ENCODE measurements at regions not wholly inside any gene's neighbourhood (a gene's known extent, or its start where the extent isn't known, plus 50 kb on each side); places are given as distances from the start of the nearest gene placed in this dataset.

DNA sequence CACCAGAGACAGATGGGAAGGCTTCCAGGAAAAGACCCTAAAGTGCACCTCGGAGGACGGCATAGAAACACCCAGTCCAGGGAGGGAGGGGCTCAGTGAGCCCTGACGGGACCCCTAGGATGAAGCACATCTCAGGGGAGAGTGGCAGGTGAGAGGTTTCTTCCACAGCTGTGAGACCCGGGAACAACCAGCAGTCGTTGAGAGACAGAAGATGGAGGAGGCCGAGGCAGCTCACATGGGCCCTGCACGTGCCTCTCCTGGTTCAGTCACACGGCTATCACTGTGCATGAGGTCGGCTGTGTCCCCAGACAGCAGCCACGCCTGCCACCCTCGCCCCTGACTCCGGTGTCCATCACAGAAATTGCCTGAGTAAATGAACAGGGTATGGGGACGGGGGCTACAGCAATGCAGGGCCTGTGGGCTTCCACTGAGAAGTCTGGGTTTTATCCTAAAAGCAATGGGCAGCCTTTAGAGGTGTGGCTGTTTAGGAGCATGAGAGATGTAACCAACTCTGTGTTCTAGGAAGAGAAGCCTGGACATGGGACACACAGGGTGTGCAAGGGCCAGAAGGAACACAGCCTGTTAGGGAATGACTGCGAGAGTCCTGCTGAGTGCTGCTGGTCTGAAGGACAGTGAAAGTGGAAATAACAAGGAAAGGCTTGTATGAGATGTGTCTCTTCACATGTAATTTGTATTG, 102.0 kb downstream of the TMEM18 start:
- DNase-seq: no peak

DNA sequence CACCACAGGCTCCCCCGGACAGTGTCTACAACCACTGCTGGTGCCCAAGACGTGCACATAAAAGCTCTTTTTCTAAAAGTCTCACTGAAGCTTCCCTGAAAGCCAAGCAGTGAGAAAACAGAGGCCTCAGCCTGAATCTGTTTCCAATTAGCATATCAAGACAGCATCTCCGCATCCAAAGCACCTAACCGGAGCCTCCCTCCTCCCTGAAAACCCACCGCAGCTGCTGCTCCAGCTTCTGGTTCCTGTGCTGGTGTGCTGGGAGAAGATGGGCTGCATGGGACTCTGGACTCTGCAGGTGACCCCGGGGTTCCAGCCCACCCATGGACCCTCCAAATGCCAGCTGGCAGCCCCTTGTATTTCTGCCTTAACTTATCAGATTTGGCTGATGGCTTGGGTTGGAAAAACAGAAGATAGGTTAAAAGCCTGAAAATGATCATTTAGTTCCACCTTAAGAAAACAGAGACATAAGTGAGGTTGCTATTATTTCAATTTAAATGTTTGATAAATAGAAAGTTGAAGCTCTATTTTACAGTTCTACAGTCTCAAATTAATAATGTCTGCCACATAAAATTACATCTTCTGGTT, 103.3 kb downstream of the TMEM18 start:
- DNase-seq: no peak

DNA sequence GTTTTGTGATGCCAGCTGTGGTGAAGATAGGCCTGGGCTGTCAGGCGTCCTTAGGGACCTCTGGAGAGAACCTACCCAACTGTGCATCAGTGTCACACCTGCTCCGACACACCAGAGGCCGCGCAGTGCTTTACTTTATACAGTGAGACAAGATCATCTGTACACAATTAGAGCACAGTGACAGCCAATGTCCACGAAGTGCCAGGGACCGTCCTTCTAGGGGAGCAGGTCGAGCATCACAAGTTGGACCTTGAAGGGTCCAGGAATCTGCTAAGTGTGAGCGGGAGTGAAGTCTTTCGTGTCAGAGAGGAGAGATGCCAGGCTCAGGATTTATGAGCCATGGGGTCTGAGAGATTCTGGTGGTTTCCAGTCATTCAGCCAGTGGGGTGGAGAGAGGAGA, 104.2 kb downstream of the TMEM18 start:
- no peak for DNase-seq

DNA sequence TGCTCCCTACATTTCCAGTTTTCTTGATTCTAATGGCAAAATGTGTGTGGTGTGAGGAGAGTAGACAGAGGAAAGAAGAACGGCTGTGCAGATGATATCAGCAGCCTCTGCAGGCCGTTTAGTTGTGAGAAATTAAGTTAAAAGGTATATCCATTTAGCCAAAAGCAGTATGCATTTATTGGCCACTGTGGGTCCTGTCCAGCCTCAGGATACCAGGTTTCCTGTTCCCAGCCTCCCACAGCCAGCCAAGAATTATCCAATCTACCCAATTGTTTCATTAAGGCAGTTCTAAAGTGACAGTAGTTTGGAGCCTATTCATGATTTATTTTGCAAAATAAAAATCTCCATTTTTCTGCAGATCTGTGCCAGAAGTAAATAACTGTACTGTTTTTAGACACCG, 107.5 kb downstream of the TMEM18 start:
- DNase-seq: no peak

DNA sequence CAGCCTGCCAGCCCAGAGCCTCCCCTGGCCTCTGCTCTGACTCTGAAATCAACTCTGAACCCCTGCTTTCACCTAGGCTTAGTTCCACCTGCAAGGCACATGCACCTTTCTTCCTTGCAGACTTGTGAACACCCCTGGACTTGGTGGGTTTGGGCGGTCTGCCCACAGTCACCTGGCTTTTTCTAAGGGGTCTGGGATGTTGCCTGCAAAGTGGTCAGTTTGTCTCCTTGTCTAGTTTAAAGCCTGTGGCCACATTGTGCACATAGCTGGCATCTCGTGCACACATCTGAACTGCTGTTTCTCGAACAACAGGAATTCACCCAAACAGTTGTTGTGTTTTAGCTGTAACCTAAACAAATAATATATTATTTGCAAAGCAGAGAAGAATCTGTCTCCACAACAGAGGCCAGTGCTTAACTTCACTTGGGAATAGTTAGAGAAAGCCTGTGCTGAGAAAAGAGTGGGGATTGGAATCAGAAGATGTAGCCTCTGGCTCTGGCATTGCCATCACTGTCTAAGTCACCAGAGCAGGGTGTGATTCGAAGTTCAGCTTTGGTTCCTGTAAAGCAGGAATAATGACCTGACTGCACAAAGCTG, 108.5 kb downstream of the TMEM18 start:
- DNase-seq: no peak

DNA sequence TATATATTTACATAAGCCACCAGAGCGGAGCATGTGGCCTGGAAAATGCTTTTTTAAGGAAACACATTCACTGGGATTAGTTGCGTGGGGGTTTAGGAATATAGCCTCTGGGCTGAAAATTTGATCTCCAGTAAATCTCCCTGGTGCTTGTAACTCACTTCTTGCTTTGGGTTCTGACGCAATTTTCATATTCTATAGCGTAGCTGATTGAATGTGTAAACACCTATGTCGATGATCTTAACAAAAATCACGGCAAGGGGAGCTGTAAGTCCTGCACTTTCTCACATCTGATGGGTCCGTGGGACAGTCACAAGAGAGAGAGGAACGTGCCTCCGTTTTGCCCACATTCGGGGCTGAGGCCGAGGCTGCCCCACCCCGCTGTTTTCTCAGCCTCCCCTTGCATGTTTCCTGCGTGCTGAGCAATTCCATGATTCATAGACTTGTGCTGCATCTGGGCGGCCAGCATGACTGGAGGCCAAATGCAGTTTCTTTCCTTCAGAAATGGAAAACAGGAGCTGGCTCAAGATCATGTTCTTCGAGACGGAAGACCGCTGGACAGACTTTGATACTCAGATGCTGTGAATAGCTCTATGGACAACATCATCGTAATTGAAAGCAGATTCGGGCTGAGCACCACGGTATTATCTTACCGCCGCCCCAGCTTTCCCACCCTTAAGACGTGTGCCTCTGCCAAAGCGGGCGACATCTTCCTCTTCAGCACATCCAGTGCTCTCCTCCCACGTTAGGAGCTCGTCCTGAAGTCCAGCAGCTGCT, 109.2 kb downstream of the TMEM18 start:
- no peak for DNase-seq

DNA sequence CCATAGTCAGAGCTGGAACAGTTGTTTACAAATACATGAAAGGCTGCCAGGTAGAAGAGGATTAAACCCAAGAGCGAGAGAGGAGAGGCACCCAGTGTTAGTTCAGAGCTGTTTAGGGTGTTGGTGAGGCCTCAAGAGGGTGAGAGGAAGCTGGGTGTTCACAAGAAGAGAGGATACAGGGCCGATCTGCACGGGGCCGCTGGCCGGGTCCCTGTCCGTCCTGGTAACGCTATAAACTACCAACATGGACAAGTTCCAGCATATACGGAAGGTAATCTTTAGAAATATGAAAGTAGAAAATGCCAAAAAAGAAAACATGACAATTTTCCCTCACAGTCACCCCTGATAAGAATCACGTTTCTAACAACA, 109.7 kb downstream of the TMEM18 start:
- DNase-seq: no peak

DNA sequence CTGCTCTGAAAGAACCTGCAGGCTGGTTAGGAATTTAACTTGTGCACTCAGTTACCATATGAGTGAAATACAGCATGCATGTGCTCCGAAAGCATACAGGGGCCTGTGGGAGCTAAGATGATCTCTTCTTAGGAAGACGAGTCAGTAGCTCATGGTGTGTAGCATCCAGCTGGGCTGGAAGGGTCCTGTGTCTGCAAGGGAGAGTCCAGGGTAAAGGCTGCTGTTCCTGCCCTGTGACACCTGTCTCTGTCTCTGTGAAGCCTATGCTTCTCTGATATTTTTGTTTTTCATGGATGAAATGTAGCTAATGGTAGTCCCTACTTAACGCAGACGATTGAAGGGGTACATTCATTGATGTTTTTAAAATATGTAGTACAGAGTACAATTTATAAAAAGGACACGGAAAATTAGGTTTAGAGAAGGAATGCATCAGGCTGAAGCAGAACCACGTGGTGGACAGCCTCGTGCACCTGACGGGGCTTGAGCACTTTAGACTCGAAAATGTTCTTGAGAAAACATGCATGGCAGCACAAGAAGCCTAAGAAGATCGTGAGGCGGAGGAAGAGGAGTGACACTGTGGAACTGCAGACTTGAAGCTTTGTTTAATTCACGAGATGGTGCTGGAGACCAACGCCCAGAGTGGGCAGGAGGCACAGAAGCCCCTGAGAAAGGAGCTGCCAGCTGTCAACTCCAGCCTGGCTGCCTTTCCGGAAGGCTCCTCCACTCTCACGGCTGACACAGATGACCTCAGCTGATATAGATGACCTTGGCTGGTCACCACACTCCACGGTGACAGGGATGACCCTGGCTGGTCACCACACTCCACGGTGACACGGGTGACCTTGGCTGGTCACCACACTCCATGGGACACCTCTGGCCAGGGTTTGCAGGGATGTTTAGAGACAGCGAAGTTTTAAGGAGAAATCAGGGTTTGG, 110.6 kb downstream of the TMEM18 start:
- no peak for DNase-seq

DNA sequence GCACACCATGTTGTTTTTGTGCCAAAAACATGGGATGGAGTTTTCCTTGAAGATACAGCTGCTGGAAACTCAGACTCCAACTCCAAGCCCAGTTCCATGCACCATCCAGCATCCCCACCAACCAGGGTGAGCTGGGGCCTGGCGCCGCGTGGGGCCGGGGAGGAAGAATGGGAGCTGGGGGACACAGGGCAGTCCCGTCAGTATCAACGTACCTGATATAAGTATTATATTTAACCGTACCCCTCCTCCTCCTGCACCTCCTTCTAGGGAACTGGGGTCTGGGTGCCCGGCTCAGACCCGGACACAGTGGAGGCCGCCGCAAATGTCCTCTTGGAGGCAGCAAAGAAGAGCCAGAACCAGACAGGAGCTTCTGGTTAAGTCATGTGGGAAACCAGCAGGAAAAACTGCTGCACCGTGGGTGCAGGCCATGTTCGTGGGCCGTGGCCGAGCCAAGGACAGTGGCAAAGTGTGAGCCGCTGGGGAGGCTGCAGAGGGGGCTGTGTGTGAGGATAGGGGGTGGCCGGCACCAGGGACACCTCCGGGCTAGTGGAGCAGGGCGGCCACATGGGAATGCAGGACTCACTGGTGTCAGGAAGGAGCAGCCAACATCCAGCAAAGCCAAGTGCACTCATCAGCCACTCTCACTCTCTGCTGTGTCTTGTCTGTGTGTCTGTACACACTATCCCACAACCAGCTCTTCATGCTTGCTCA, 112.6 kb downstream of the TMEM18 start:
- DNase-seq: no peak

DNA sequence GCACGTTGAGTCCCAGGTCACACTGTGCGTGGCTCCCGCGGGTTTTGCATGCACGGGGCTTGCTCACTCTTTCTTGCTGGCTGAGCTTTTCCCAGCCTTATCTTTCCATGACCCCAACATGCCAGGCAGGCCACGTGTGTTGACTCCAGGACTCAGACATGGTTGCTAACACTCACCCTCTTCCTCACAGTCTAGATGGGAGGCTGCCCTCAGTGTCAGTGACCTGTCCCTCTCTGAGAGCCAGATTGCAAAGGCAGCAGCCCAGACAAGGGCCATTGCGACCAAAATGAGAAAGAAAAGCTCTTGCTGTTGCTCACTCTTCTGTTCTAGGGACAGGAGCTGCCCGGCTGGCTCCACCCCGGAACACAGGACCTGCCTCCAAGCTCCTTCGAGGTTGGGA, 113.7 kb downstream of the TMEM18 start:
- no peak for DNase-seq

DNA sequence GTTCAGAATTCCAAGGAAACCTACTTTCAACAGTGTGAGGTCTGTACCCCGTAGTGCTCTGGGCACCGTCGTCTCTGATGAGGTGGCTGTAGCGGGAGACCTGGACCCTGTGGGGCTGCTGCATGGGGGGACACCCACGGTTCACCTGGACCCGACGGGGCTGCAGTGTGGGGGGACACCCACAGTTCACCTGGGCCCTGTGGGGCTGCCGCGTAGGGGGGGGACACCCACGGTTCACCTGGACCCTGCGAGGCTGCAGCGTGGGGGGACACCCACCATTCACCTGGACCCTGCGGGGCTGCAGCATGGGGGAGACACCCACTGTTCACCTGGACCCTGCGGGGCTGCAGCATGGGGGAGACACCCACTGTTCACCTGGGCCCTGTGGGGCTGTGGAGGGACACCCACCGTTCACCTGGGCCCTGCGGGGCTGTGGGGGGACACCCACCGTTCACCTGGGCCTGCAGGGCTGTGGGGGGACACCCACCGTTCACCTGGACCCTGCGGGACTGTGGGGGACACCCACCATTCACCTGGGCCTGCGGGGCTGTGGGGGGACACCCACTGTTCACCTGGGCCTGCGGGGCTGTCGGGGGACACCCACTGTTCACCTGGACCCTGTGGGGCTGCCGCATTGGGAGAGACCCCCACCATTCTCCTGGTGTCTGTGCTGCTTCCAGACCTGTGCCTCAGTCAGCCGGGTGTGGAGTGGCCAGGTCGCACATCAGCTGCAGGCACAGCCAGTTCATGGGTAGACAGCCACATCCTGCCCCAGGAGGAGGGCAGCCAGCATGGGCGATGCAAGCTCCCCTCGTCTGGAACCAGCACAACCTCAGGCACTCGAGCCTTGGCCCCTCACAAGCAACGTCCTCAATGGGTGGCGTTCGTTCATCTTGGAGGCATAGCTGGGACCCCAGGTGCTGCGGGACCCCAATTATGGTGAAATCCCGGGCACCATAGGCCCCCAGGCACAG, 114.5 kb downstream of the TMEM18 start:
- DNase-seq: no peak

DNA sequence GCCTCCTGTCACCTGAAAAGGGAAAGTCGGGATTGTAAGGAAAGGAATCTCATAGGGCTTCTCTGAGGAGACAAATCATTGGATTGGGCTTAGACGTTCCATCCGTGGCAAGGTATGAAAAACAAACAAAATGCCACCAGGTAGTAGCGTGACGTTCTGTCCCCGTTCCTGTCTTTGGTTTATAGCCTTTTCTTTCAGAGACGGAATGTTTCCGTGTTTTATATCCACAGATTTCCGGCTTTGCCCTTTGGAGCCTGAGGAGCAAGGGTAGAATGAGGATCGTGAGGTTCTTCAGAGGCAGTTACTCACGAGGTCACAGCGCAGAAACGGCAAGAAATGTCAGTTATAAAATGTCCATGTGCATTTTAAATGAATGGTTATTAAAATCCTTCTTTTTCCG, 118.3 kb downstream of the TMEM18 start:
- no peak for DNase-seq

DNA sequence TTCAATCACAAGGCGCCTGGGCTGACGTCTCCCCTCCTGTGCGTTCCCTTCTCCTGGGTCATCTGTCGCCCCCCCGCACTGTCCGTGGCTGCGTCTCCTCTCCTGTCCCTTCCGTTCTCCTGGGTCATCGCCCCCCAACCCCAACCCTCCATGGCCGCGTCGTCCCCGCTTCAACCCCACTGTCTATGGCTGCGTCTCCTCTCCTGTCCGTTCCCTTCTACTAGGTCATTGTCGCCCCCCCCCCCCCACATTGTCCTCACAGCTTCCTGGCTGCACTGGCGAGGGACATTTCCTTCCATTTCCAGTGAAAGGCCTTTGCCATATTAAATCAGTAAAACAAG, 118.9 kb downstream of the TMEM18 start:
- no peak for DNase-seq

DNA sequence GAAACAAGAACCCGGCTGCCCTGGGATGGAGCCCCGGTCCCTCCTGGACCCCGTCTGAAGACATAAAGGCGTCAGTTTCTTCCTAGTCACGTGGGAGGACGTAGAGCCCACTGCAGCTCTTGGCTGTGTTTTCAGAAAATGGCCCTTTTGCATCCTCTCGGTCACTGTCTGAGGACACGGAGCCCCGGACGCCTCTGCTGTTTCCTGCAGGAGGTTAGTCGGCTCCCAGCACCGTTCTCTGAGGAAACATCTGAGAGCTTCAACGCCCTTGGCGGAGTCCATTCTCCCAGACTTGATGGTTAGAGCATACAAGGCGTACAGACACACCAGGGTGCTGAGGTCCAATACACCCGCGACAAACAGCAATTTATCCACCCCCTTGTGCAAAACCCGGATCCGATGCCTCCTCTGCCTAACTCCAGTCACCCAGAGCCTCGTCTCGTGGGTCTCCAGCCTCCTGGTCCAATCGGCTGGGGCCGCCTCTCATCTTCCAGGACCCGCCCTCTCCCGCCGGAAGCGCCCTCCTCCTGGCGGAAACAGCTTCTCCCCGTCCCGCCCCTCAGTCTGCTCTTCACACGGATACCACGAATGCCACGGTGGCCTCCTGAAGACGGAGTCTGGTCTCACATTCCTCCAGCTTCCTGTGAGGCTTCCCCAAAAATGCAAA, 119.4 kb downstream of the TMEM18 start:
- no peak for DNase-seq

DNA sequence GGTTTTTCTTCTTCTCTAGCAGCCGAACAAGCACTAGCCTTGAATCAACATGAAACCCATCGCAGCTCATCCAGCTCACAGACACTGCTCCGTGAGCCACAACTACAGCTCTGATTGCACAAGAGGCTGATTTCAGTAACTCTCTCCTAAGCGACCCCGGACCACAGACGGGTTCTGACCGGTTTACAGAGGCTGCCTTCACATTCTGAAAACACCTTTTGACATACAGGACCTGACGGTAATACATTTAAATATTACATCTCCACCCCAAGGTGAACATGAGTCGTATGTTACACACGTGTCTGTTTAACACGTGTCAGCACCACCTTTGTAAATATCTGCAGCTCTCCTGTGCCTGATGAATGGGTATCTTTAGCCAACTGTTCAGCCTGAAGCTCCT, 120.7 kb downstream of the TMEM18 start:
- DNase-seq: no peak

DNA sequence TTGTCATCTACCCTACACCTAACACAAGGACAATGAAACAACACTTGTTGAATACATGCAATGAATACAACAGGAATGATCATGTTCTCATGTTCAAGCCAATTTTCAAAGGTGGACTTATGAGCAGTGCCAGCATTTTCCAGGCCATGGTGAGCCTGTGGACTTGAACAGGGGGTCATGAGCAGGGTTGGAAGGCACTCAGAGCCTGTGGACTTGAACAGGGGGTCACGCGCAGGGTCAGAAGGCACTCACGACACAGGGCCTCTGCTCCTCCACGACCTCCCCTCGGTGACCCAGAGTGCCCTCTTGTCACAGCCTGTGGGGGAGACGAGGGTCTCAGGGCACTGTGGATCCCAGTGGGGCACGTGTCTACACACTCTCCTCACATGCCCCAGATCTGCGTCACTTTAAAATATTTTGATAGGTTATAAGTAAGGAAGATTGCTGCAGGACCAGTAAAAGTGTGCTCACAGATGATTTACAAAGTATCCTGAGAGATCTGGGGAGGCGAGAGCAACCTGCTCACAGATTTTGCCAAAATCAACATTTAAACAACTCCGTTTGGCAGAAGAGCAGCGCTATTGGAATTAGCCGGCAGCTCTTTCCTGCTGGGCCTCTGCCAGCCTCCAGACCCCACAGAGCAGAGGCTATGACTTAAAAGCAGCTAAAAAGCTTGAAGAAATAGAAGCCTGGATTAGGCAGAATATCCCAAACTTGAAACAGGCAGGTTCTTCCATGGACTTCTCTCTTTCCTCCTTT, 121.9 kb downstream of the TMEM18 start:
- no peak for DNase-seq

DNA sequence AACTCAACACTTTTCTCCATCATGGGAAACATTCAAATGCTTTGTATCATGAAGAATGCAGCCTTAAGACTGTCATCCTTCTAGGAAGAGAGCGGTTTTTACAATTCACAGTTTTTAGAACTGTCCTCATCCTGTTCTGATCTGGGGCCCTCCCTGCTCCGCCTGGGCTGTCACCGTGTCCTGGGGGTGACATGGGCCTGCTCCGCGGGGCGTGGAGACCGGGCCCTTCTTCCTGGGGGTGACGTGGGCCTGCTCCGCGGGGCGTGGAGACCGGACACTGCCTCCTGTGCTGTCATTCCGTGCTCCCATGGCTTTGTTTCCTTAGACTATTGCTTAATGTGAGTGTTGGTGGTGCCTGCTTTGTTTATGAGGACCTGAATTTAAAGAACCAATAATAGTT, 122.8 kb downstream of the TMEM18 start:
- DNase-seq: no peak

DNA sequence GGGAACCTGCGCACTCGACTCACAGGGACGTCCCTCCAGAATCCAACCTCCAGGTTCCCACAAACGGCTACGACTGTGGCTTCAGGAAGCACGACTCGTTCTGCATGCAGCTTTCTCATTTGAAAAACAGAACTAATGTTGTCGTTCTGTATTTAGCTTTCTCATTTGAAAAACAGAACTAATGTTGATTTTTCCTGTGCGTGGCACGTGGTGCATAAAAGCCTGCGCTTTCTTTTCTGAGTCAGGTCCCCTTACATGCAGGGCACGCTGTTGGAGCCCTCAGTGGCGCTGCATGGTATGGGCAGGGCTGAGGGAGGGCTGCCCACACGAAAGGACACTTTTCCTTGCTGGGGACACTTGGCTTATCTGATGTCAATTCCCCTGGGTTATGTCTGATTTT, 124.3 kb downstream of the TMEM18 start:
- no peak for DNase-seq

DNA sequence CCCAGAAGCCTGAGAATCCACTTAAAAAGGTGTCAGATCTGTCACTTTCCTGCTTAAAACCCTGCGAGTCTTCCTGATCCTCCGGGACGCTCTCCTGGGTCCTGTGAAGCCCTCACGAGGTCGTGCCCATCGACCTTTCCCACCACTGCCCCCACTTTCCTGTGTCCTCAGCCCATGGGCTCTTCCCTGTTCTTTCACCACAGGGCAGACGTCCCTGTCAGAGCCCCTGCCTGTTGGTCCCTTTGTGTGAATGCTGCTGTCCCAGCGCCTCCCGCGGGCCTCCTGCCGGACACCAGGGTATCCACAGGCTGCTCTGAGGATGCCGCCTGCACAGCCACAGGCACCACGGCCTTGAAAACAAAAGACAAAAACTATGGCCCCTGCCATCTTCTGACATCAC, 125.6 kb downstream of the TMEM18 start:
- DNase-seq: no peak
